Heart right ventricle (tissue), 16 donors: ENCODE measurements at regions not wholly inside any gene's neighbourhood (a gene's known extent, or its start where the extent isn't known, plus 50 kb on each side); places are given as distances from the start of the nearest gene placed in this dataset.

Experiments used
- ATAC-seq, 8 donors: fragments of 200-7000 bp; cut with Tn5 transposase; one replicate each; pipeline ENCODE4 v1.9.1; 2020; ENCODE audit warnings: mild to moderate bottlenecking in 8 of 8, moderate library complexity in 8 of 8, moderate number of reproducible peaks in 1 of 8
- DNase-seq, 2 donors: peaks; one replicate each; pipeline ENCODE4 v3.0.0-alpha.2; 2020
- H3K27ac ChIP-seq, 10 donors: fragments of 200-600 bp; sonication (generic) in 2 of 10; one replicate each; pipeline versions ENCODE4 v1.5.0 to v1.8.0; 2020 to 2022; ENCODE audit warnings: mild to moderate bottlenecking in 3 of 10
- H3K27me3 ChIP-seq, 7 donors: fragments of 200-600 bp; one replicate each; pipeline ENCODE4 v1.8.0; 2021 to 2022; ENCODE audit warnings: mild to moderate bottlenecking in 2 of 7
- H3K36me3 ChIP-seq, 9 donors: fragments of 200-600 bp; sonication (generic) in 1 of 9; one replicate each; pipeline versions ENCODE4 v1.5.0 to v1.8.0; 2020 to 2022; ENCODE audit warnings: mild to moderate bottlenecking in 2 of 9
- H3K4me1 ChIP-seq, 9 donors: fragments of 200-600 bp; sonication (generic) in 1 of 9; one replicate each; pipeline versions ENCODE4 v1.5.0 to v1.8.0; 2020 to 2022; ENCODE audit warnings: mild to moderate bottlenecking in 4 of 9
- H3K4me3 ChIP-seq, 10 donors: fragments of 200-600 bp; sonication (generic) in 2 of 10; one replicate each; pipeline versions ENCODE4 v1.5.0 to v1.8.0; 2020 to 2022; ENCODE audit warnings: mild to moderate bottlenecking in 7 of 10, moderate library complexity in 2 of 10
- H3K9me3 ChIP-seq, 11 donors: fragments of 200-600 bp in 10 of 11; sonication (generic) in 2 of 11; one replicate each; pipeline versions ENCODE4 v1.5.0 to v1.8.0; 2013 to 2022; ENCODE audit warnings: mild to moderate bottlenecking in 2 of 11, control low read depth in 1 of 11, moderate library complexity in 1 of 11
- CTCF ChIP-seq, 9 donors: fragments of 200-600 bp; sonication (generic) in 2 of 9; IDR thresholded peaks; one replicate each; pipeline versions ENCODE4 v1.5.0 to v1.8.0; 2021 to 2022; ENCODE audit warnings: antibody characterized with exemption in 9 of 9, mild to moderate bottlenecking in 5 of 9, moderate library complexity in 1 of 9
- WGBS, 2 donors: extraction: QIAGEN DNeasy Blood & Tissue Kit; methylation state at CpG; one replicate each; pipeline ENCODE4 v1.1.7; 2013; ENCODE audit warnings: inconsistent platforms in 1 of 2; 5-methylcytosine and 5-hydroxymethylcytosine counted together
- intact Hi-C, 10 donors: fragments of 100-400 bp; cut with DNase I; formaldehyde crosslinking; loops; one replicate each; pipeline versions ENCODE4 v1.11.1 to v1.14.2; 2022
- donor health status: Arrhythmogenic right ventricular cardiomyopathy.
- donor health status: ischemic (EF 13 %, LVEDD 7.1; RV severe dilation, severe dysfunction).
- donor health status: healthy with polysubstance abuse.
- donor health status: DM: no; HTN: yes; CAD: no.
- donor health status: DM: no; HTN: no; CAD: no.
- donor health status: ischemic (EF 25% LVEDD 6.9; RV normal size, moderate dysfunction).
- donor health status: ischemic (EF 25% LVEDD 5.7; RV mildly dilated, moderate dysfunction).
- donor health status: healthy.
- donor health status: DM: yes; HTN: yes; CAD: no.
- donor health status: Ischemic cardiomyopathy.
- donor health status: ischemic (EF 35%, LVEDD 5.7; RV mildly dilated, moderate dysfunction).
- donor health status: nonischemic (EF 11% LVEDD 7.7; RV severe dilation, severe dysfunction).
- donor health status: DM: yes; HTN: yes; CAD: no.
- donor health status: PGD.
- donor health status: ischemic (EF 29% LVEDD 5.4; RV normal size, mild dysfunction).
- donor health status: nonischemic (EF 23%, LVEDD 6.1; RV moderate dilation, normal function).

- H3K36me3 ChIP-seq, result no peaks in the 10 kb centered on the region
- ATAC-seq, result no peak
- H3K4me3 ChIP-seq, result no peak overlapping the region
- H3K4me1 ChIP-seq, result no peaks in the 10 kb centered on the region
- H3K27me3 ChIP-seq, result peaks cover 0 to 3% (median 0%) of the 10 kb centered on the region in 7 donors
- intact Hi-C loops, result no loop called here
- TF ChIP-seq CTCF (IDR thresholded peaks at IDR 0.05), result no peak
- WGBS, 2 donors, result 87% methylated on average over 4 of the region's 4 CpGs
- DNase-seq, result no peak
- no peaks in the 10 kb centered on the region for H3K9me3 ChIP-seq
- no peak overlapping the region for H3K27ac ChIP-seq
Observed at GRCh38 chr3:27796365-27796875, 74.3 kb upstream of the EOMES start.

GRCh38 chr3:27797773-27798172 is 75.7 kb upstream of the EOMES start:
- ATAC-seq, result no peak
- H3K4me1 ChIP-seq, result no peaks in the 10 kb centered on the region
- intact Hi-C loops, result no loop called here
- no peaks in the 10 kb centered on the region for H3K36me3 ChIP-seq
- 68 to 75% methylated on average over 6 of the region's 6 CpGs for WGBS, 2 donors
- no peak for DNase-seq
- no peaks in the 10 kb centered on the region for H3K9me3 ChIP-seq
- H3K27me3 ChIP-seq, result peaks cover 0 to 3% (median 0%) of the 10 kb centered on the region in 7 donors
- no peak for TF ChIP-seq CTCF (IDR thresholded peaks at IDR 0.05)
- H3K27ac ChIP-seq, result no peak overlapping the region
- H3K4me3 ChIP-seq, result no peak overlapping the region

GRCh38 chr3:27800261-27800660 is 78.1 kb upstream of the EOMES start:
- TF ChIP-seq CTCF (IDR thresholded peaks at IDR 0.05), result no peak
- ATAC-seq (no peak), DNase-seq (no peak)
- H3K4me3 ChIP-seq, result no peak overlapping the region
- no peak overlapping the region for H3K27ac ChIP-seq
- peaks cover 0 to 3% (median 0%) of the 10 kb centered on the region in 7 donors for H3K27me3 ChIP-seq
- H3K4me1 ChIP-seq, result no peaks in the 10 kb centered on the region
- H3K9me3 ChIP-seq, result no peaks in the 10 kb centered on the region
- 81 to 85% methylated on average over 3 of the region's 3 CpGs for WGBS, 2 donors
- intact Hi-C loops, result no loop called here
- no peaks in the 10 kb centered on the region for H3K36me3 ChIP-seq

- no peak overlapping the region for H3K4me3 ChIP-seq
- H3K27me3 ChIP-seq, result peaks cover 0 to 3% (median 0%) of the 10 kb centered on the region in 7 donors
- no peaks in the 10 kb centered on the region for H3K9me3 ChIP-seq
- no peaks in the 10 kb centered on the region for H3K4me1 ChIP-seq
- TF ChIP-seq CTCF (IDR thresholded peaks at IDR 0.05), result no peak
- ATAC-seq (no peak), DNase-seq (no peak)
- no peak overlapping the region for H3K27ac ChIP-seq
- no peaks in the 10 kb centered on the region for H3K36me3 ChIP-seq
- 80 to 83% methylated on average over 2 of the region's 2 CpGs for WGBS, 2 donors
- intact Hi-C loops, result no loop called here
Observed at GRCh38 chr3:27802425-27802824, 80.3 kb upstream of the EOMES start.
